Gastrocnemius medialis (tissue), 4 donors: ENCODE measurements at regions not wholly inside any gene's neighbourhood (a gene's known extent, or its start where the extent isn't known, plus 50 kb on each side); places are given as distances from the start of the nearest gene placed in this dataset.

Experiments
- CTCF ChIP-seq, 5 experiments: fragments of 450-650 bp in 3 of 5; fragments of 200-600 bp in 2 of 5; sonication (generic) in 2 of 5; IDR thresholded peaks in 4 of 5; conservative IDR thresholded peaks in 1 of 5; 1 replicate in 4 of 5; 2 replicates in 1 of 5; pipeline ENCODE4 v1.5.1; 2016 to 2019; ENCODE audit warnings: antibody characterized with exemption in 5 of 5, mild to moderate bottlenecking in 3 of 5, moderate library complexity in 3 of 5
- POLR2A ChIP-seq, 2 donors: fragments of 450-650 bp; IDR thresholded peaks; one replicate each; pipeline ENCODE4 v1.6.1; 2017; ENCODE audit warnings: antibody characterized with exemption in 2 of 2, mild to moderate bottlenecking in 2 of 2, moderate library complexity in 2 of 2

- TF ChIP-seq CTCF (IDR thresholded peaks at IDR 0.05 in 4 of 5, conservative IDR thresholded peaks at IDR 0.05 in 1 of 5) (no peak), POLR2A (IDR thresholded peaks at IDR 0.05) (no peak)
Measured at GRCh38 chr20:40101560-40101959, 587.5 kb downstream of the MAFB start.
